SW 1271 (cell line): ENCODE measurements at regions not wholly inside any gene's neighbourhood (a gene's known extent, or its start where the extent isn't known, plus 50 kb on each side); places are given as distances from the start of the nearest gene placed in this dataset.
"Not testable (repeated sequence)": the region's sequence is repeated elsewhere in the genome, so short reads cannot be mapped to it uniquely, and the experiment has no call there.

Experiments
- DNase-seq, 2 experiments: peaks; one replicate each; lab custom pipeline; 2025; lab: John Stamatoyannopoulos, UW

GRCh38 chr21:13812191-13812590 lies 202.6 kb downstream of the POTED start:
- not testable (repeated sequence) for DNase-seq

GRCh38 chr21:13810559-13810958 lies 201.0 kb downstream of the POTED start:
- not testable (repeated sequence) for DNase-seq

GRCh38 chr21:13806444-13806843 lies 196.9 kb downstream of the POTED start:
- DNase-seq = not testable (repeated sequence)

- not testable (repeated sequence) for DNase-seq
These were observed 193.2 kb downstream of the POTED start for GRCh38 chr21:13802757-13803156.
